NCI-H2081 (cell line): ENCODE measurements at regions not wholly inside any gene's neighbourhood (a gene's known extent, or its start where the extent isn't known, plus 50 kb on each side); places are given as distances from the start of the nearest gene placed in this dataset.
A peak's percentile ranks its signal among the peaks of the same experiment; 100 is the strongest.

Source experiments
- DNase-seq, 2 experiments: peaks; one replicate each; lab custom pipeline; 2025; lab: John Stamatoyannopoulos, UW

DNA sequence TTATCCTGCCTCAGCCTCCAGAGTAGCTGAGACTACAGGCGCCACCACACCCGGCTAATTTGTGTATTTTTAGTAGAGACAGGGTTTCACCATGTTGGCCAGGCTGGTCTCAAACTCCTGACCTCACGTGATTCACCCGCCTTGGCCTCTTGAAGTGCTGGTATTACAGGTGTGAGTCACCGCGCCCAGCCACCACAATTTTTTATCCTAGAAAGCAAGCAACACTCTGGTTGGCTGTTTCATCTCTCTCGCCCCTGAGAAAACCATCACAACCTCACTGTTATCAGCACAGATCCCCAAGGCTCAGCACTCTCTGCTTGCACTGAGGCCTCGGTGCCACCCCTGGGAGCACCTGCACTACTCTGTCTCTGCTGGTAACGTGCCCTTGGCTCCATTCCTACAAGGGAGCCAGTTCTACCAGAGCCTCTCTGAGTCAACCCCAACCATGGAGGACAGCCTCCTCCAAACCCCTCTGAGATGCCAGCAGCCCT, 134.8 kb upstream of the AGAP1 start:
- DNase-seq = no peak

DNA sequence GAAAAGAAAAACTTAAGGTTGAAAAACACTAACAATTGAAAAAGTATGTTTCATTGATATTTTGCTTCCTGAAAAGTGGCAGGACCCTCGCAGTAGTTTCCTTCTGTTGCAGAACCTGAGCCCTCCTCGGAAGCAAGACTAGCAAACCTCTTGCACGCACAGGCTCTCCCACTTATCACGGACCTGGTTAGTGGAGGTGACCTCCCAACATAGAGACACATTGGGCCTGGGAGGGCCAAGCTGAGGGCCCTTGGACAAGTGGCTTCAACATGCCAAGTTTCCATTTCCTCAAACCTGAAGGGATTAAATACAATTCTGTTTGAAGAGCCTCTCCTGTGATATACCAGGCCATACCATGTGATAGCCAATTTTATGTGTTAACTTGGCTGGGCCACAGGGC, 133.4 kb upstream of the AGAP1 start:
- DNase-seq = no peak

DNA sequence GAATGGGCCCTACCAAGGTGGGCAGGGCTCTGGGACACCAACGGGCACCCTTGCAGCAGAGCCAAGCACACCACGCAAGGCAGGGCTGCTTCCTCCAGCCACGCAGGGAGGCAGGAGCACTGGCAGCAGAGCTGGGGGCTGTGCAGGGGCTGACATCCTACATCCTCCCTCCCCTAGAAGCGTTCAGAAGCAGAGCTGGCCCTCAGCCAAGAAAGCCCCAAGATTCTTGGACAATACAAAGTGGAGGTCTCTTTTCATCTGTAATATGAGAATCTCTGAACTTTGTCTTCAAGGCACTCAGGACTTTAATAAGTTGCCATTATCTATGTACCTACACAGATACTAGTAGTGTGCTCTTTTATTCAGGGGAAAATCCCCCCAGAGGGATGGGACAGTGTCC, 128.1 kb upstream of the AGAP1 start:
- DNase-seq = no peak

DNA sequence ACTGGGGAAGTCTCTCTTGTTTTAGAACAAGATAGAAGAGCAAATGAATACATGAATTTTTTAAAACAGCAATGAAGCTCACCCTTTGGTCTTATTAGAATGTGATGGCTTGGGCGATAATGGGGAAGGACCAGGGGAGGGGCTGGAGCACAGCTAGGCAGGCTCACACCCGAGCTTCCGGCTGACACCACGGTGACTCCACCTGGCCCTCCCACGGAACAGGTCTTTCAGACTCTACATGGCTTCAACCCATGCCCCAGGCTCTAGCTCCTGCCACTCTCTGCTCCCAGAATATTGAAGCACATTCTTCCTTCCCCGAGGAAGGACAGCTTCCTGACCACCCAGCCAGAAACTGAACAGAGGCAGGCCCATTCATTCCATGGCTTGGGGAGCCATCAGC, 127.5 kb upstream of the AGAP1 start:
- DNase-seq = no peak

DNA sequence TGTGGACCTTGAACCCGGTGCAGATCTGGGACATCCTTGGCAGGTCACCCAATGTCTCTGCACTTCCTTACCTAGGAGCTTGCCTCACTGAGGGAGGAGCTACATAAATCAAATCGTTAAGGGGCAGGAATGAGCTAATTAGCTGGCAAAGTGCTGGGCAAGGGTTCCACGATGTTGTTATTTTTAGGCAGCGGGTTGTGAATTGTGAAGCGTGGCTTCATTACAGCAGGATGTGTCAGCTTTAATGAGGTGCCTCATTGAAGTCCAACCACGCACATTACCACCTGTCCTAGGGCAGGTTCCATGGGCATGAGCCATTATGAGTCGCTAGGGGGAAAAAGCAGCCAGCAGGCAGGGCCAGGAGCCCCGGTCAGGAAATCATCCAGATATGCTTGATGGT, 127.0 kb upstream of the AGAP1 start:
- peak in 1 of 2 experiments; percentile 36 for DNase-seq

DNA sequence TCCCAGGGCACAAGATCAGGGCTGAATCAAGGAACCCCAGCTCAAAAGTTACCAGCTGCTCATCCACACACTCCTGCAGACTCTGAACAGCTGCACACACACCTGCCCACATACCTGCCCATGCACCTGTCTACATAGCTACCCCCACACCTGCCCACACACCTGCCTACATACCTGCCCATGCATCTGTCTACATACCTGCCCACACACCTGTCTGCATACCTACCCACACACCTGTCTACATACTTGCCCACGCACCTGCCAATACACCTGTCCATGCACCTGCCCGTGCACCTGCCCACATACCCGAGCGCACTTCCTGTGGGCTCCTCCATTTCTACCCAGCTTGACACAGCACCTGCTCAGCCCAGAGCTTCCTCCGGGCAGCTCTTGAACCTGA, 122.8 kb upstream of the AGAP1 start:
- DNase-seq = peak in 1 of 2 experiments; percentile 6

DNA sequence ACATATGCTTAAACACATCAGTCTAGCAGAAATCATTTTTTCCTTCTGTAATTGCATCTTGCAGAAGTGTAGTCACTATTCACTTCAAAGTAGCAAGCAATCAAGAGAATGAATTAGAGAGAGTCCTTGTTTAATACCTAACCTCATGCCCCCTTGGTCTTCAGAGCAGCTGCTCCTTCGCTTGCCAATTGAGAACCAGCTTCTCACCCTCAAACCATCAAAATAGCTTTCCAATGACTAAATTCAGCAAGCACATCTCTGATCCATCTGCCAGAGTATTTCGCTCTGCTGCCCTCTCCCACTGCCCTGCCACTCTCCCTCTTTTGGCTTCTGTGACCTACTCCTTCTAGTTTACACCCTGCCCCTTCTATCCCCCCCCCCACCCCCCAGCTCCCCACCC, 120.7 kb upstream of the AGAP1 start:
- no peak for DNase-seq

DNA sequence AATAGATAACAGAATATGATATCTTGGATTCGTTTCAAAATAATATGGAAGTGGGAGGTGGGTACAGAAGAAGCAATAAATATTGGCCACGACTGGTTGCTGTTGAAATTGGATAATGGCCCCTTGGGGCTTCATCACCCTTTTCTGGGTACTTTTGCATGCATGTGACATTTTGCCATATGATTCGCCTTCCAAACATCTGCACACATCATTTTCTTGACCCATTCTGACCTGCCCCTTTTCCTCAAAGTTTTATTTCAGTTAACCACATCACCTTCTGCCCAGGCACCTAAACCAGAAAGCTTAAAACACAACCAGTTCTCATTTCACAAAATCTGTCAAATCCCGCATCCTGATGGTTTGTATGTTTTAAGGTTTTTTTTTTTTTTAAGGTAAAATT, 116.7 kb upstream of the AGAP1 start:
- DNase-seq = no peak

DNA sequence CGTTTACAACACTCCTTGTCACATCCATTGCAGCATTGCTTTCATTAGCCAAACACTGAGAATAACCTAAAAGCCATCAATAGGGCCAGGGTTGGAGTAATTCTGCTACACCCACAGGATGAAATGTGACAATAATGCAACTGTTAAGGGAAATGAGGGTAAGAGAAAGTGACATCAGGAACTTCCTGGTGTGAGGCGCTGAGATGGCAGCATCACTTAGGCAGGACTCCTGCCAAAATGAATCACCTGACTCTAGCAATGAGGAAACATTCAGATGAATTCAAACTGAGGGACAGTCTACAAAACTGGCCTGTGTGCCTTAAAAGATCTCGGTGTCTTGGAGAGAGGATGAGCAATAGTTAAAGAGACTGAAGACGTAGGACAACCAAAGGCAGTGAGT, 115.6 kb upstream of the AGAP1 start:
- peak in 1 of 2 experiments; percentile 15 for DNase-seq

DNA sequence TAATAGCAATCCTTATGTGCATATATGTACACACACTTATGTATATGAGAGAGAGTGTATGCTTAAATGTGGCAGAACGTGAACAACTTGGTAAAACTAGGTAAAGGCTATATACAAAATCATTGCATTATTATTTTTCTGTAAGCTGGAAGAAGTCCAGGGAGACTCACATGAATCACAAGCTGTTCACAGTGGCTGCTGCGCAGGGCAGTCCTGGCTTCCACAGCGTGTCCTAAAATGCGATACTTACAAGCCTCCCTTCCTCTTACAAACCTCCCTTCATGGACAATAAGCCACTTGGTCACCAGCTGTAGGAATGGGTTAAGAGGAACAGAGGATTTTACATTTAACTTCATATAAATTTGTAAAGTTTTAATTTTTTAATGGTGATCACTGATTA, 114.9 kb upstream of the AGAP1 start:
- DNase-seq = no peak

DNA sequence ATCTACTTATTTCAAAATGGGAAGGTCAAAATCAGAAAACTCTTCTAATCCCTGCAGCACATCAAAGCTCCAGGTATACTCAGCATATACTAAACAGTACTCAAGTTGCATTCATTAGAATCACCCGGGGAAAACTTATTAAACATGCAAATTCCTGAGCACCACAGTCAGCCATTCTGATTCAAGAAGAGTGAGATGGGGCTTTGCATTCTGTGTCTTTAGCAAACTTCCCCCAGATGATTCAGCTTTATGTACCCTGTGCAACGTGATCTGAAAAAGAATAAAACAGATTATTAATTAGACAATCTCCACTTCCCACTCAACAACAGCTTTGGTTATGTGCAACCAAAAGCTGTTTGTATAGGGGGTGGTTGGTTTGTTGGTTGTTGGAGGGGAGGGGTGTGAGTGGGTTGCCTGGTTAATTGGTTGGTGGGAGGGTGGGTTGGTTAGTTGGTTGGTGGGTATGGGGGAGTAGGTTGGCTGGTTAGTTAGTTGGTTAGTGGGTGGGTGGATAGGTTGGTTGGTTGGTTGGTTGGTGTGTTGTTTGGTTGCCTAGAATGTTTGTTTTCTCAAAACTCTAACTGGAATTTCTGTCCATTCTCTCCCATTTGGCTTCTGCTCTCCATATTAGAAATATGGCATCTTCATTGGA, 112.5 kb upstream of the AGAP1 start:
- no peak for DNase-seq

DNA sequence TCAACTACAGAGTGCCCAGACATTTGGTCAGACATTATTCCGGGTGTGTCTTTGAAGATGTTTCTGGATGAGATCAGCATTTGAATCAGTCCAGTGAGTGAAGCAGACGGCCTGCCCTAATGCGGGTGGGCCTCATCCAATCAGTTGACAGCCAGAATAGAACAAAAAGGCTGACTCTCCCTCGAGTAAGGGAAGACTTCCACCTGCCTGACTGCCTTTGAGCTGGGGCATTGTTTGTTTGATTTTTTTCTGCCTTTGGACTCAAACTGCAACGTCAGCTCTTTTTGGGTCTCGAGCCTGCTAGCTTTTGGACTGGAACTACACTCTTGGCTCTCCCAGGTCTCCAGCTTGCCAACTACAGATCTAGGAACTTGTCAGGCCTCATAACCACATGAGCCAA, 111.7 kb upstream of the AGAP1 start:
- no peak for DNase-seq

DNA sequence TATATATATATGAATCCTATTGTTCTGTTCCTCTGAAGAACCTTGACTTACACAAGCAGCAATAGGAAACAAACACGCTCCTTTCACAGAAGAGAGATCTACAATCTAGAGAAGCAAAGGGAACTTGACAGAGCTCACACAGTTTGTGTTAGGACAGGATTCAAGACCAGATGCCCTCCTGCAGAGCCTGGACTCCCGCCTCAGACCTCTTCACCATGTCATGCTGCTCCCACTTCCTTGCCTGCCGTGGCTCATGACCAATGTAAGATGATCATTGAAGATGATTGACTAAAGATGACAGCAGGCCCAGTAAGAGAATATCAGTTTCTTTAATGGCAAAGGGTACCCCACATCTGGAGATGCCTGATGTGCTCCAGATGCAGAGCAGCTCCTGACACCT, 111.2 kb upstream of the AGAP1 start:
- DNase-seq = no peak

DNA sequence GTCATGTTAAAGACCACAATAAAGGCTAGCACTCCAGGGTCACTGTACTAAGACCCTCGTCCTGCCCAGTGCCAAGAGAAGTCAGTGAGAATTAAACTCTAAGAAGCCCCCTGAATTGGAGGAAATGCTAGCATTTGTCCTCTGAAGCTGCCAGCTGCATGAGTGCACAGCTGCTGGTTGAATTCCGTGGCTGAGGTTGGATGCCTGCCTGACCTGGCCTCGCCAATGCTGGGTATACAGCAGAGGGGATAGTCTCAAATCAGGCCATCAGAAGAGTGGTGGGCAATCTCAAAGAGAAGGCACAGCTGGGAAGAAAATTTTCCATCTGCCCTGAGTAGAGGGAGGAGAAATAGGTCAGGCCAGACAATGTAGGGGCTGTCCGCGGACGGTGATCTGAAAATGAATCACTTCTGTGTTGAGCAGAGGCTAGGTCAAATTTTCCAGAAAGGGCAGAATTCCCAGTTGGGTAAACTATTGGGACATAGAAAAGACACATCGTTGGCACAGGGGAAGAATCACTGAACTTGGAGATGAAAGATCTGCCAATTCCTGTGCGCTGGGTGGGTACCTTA, 110.5 kb upstream of the AGAP1 start:
- no peak for DNase-seq

DNA sequence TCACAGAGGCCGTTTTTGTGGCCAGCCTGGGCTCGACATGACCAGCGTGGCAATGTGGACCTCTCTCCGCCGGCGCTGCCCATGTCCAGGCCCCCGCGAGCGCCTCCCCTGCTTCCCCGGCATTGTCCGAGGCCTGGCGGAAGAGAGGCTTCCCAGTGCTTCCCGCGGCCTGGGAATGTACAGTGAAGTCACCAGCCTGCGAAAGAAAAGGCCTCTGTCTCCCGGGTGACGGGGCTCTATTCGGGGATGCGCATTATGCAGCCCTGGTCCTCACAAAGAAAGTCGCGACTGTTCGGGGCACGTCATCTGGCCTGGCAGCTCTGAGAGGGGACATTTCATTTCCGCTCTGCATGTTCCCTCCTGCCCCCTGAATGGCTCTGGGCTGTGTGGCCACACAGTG, 109.2 kb upstream of the AGAP1 start:
- DNase-seq = no peak

DNA sequence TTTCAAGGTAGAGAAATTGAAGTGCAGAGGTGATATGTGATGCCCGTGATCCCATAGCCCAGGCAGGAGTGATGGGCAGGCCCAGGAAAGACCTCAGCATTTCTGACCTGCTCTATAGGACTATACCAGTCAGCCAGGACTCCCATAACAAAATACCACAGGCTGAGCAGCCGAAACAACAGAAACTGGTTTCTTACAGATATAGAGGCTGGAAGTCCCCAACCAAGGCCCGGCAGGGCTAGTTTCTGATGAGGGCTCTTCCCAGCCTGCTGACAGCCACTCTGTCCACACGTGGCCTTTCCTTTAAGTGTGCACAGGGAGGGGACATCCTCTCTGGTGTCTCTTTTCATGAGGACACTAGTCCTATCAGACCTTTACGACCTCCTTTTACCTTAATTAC, 104.2 kb upstream of the AGAP1 start:
- DNase-seq = no peak

DNA sequence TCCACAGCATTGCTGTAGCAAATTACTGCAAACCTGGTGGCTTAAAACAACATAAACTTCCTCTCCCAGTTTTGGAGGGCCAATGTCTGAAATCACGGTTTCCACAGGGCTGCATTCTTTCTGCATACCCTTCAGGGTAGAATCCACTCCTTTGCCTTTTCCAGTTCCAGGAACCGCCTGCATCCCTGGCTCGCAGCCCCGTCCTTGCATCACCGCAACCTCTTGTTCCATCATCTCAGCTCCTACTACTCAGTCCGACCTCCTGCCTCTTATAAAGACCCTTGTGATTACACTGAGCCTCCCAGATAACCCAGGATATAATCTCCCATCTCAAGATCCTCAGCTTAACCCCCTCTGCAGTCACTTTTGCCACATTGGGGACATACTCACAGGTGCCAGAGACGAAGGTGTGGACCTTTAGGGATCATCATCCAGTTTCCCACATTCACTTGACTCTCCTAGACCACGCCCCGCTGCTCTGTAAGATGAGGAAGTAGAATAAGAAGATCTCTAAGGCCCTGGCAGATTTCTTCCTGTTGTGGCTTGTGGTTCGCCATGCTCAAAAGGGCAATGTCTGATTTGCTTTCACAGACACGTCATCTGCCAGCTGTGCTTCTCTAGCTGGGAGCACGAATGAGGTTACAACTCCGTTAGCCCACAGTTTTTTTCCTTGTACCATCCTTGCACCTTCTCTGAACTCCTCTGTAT, 103.6 kb upstream of the AGAP1 start:
- DNase-seq = no peak

DNA sequence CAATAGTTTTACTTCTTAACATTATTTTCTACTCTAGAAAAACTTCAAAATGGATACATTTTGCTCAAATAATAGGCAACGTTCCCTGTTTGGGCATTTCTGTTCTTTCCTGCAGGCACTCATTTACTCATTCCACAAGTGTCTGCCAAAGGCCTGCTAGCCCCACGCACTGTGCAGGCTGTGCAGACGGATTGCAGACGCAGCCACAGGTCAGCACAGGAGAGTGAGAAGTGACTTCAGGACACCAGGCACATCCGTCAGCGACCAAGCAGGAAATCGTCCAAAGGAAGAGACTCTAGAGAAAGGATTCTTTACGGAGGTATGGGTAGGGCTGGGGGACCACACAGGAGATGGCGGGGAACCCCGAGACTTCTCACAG, 103.0 kb upstream of the AGAP1 start:
- no peak for DNase-seq

DNA sequence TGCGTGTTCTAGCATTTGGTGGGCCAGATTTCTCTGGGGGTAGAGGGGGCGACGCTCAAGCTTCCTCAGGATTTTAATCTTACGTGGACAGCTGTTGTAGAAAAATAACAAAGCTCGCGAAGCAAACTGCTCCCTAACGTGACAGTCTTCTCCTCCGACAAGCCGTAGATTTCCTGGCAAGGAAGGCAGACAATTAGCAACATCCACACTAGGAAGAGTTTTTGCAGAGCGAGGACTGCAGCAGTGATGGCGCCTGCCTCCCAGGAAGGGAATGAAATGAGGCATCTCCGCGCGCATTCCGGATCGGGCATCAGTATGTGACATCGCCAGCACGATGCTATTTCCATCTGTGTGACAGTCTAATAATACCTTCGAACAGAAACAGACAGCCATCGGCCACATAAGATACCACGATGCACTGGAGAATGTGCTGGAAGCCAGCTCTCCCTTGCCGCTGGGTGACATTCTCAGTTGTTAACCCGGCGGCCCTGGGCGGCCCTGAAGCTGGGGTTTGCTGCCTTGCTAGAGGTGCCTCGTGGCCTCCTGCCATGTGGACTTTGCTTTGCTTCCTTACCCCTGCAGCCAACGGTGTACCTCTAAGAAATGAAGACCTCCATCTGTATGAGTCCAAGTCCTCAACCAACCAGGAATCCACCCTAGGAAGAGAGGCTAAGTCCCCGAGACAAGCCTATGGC, 101.8 kb upstream of the AGAP1 start:
- DNase-seq = no peak

DNA sequence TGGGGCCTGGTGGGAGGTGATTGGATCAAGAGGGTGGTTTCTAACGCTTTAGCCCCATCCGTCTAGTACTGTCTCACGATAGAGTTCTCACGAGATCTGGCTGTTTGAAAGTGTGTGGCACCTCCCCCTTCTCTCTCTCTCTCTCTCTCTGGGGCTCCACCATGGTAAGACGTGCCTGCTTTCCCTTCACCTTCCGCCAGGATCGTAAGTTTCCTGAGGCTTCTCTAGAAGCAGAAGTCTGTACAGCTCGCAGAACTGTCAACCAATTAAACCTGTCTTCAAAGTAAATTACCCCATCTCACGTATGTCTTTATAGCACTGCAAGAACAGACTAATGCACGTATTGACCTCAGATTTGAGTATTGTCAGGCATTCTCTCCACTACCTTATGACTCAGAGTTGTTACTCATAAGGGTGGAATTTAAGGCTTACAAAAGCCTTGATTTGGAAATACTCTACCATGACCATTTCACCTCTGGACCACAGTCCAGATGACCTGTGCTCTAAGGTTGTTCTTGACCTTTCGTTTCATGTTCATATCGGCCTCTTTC, 99.5 kb upstream of the AGAP1 start:
- DNase-seq = no peak

DNA sequence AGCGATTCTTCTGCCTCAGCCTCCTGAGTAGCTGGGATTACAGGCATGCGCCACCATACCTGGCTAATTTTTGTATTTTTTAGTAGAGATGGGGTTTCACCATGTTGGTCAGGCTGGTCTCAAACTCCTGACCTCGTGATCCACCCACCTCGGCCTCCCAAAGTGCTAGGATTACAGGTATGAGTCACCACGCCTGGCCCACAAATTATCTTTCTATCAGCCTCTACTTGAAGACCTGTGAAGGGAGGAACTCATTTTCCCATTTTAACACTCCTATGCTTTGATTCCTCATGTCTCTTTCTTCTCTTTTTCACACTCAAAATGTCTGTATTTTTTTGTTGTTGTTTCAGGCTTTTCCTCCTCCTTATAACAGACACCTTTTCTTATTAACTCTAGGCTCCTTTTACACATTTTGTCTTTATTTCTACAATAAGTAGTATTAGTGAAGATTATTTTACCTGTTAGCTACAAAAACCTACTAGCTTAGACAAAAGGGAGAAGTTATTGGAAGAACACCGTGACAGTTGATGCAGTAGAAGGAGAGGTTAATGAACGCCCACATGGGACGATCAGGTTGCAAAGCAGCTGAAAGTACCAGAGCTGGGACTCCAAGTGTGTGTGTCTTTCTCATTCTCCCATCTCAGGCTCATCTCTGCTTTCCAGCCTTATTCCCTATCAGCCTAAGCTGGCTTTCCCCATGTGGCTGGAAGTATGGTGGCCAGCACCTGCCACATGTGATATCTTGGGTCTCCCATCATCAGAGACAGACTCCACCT, 97.6 kb upstream of the AGAP1 start:
- no peak for DNase-seq

DNA sequence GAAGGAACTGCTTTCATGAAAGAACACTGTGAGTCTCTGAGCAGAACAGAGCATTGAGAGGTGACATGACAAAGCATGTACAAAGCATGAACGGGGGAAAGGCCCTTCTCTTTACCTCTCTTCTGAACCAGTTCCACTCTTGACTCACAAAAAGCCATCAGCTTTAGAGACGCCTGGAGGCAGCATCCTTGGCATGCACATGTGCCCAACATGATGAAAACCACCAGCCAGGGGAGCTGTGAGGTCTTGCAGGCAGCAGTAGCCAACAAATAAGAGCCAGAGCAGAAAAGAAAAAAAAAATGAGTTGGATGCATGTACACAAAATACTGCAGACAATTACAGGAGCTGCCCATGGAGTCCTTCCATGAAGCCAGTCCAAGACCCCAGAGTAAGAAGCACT, 95.5 kb upstream of the AGAP1 start:
- no peak for DNase-seq
